ENCODE measurements at regions not wholly inside any gene's neighbourhood (a gene's known extent, or its start where the extent isn't known, plus 50 kb on each side); places are given as distances from the start of the nearest gene placed in this dataset.
"Not testable (repeated sequence)": the region's sequence is repeated elsewhere in the genome, so short reads cannot be mapped to it uniquely, and the experiment has no call there.

DNA sequence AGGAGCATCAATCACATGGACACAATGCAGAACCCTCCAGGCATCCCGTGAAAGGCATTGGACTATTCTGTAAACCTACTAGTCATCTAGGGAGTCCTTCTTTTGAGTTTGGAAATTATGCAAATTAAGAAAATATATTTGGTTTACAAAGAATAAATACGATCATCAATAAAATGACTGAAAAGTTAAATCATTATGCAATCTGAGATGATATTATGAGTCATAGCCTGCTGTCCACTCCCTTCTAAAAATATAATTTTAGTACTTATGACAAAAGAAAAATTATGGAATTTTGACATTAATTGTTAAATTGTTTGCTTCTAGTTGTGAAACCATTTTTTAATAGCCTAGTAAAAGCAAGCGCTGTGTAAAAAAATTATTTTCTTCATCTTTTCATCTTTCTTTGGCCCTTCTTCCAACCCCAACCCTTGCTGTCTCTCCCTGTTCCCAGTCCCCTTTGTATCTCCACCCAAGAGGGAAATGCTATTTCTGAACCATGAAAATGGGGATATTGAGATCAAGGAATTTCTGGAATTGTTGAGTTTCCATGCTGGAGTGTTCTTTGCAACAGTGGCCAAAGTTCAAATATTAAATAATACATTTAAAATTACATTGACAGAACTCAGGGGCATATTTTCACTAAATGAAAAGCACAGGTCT, 599.8 kb downstream of the COL12A1 start:
- Histone ChIP-seq H3K9me3 (ENCODE audit: control insufficient read depth in 2 of 2, insufficient read depth in 1 of 2, low read length in 1 of 2) (no peaks in the 10 kb centered on the region), H3K4me3 (ENCODE audit: low read length in 2 of 2) (no peak overlapping the region), H3K27ac (ENCODE audit: low read depth in 1 of 2, low read length in 1 of 2) (no peak overlapping the region), H3K36me3 (ENCODE audit: control insufficient read depth in 2 of 2, insufficient read depth in 2 of 2, low read length in 1 of 2) (no peaks in the 10 kb centered on the region), H3K4me1 (ENCODE audit: control insufficient read depth in 2 of 2, insufficient read depth in 2 of 2, low read length in 2 of 2) (no peaks in the 10 kb centered on the region), H3K27me3 (ENCODE audit: control insufficient read depth in 2 of 2, insufficient read depth in 1 of 2, low read length in 1 of 2) (no peaks in the 10 kb centered on the region)
- no peak for DNase-seq (ENCODE audit: low read depth in 6 of 9, low spot score in 9 of 9)
- WGBS = 95% methylated on average over 3 of the region's 3 CpGs

DNA sequence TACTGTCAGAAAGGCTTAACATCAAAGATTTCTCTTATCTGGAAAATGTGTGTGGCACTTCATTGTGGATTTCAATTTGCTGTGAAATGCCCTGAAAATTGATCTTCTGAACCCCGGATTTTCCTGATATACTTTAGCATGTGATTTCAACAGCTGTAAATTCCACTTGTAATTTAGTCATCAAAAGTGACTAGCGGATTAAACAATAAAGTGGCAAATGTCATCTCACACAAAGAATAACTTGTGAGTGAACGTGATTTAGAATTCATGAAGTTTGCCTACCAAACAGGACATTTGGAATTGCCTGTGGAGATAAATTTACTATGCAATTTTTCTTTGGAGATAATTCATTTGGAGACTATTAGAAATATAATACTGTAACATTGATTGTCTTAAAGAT, 601.6 kb downstream of the COL12A1 start:
- Histone ChIP-seq H3K27me3 (ENCODE audit: control insufficient read depth in 2 of 2, insufficient read depth in 1 of 2, low read length in 1 of 2) (no peaks in the 10 kb centered on the region), H3K4me1 (ENCODE audit: control insufficient read depth in 2 of 2, insufficient read depth in 2 of 2, low read length in 2 of 2) (no peaks in the 10 kb centered on the region), H3K36me3 (ENCODE audit: control insufficient read depth in 2 of 2, insufficient read depth in 2 of 2, low read length in 1 of 2) (no peaks in the 10 kb centered on the region), H3K9me3 (ENCODE audit: control insufficient read depth in 2 of 2, insufficient read depth in 1 of 2, low read length in 1 of 2) (no peaks in the 10 kb centered on the region), H3K4me3 (ENCODE audit: low read length in 2 of 2) (no peak overlapping the region), H3K27ac (ENCODE audit: low read depth in 1 of 2, low read length in 1 of 2) (no peak overlapping the region)
- DNase-seq (ENCODE audit: low read depth in 6 of 9, low spot score in 9 of 9) = no peak
- 95% methylated on average over 3 of the region's 3 CpGs for WGBS

DNA sequence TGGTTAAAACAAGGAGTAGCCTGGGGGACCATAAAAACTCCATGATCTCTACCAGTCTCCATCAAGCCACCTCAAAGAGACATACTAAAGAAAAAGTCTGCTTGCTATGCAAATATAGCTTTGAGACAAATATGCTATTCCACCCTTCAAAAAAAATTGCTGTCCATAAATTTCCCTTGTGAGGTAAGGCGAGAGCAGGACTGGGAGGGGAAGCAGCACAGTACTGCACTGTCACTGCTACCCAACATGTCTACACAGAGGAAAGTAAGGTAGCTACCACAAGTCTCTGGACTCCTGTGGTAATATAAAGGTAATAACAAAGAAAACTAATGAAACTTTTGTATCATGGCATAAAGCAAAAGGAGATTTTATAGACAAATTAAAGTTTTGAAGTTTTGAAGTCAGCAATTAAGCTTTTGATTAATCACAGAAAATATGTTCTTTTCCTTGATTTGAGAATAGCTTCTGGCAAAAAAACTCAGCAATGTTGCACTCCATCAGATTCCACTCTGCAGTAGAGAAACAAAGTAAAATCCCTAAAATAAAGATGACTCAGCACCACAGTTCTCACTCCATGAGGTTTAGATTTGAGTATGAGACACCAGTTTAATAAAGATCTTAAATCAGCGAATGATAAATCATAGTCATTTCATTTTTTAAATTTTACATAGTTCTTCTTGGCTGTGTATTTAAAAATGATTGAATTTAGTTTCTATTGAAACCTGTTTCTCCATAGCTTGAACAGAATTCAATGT, 602.4 kb downstream of the COL12A1 start:
- Histone ChIP-seq H3K4me3 (ENCODE audit: low read length in 2 of 2) (no peak overlapping the region), H3K27ac (ENCODE audit: low read depth in 1 of 2, low read length in 1 of 2) (no peak overlapping the region), H3K4me1 (ENCODE audit: control insufficient read depth in 2 of 2, insufficient read depth in 2 of 2, low read length in 2 of 2) (no peaks in the 10 kb centered on the region), H3K9me3 (ENCODE audit: control insufficient read depth in 2 of 2, insufficient read depth in 1 of 2, low read length in 1 of 2) (no peaks in the 10 kb centered on the region), H3K27me3 (ENCODE audit: control insufficient read depth in 2 of 2, insufficient read depth in 1 of 2, low read length in 1 of 2) (no peaks in the 10 kb centered on the region), H3K36me3 (ENCODE audit: control insufficient read depth in 2 of 2, insufficient read depth in 2 of 2, low read length in 1 of 2) (no peaks in the 10 kb centered on the region)
- WGBS = 81% methylated on average over 2 of the region's 2 CpGs
- no peak for DNase-seq (ENCODE audit: low read depth in 6 of 9, low spot score in 9 of 9)

DNA sequence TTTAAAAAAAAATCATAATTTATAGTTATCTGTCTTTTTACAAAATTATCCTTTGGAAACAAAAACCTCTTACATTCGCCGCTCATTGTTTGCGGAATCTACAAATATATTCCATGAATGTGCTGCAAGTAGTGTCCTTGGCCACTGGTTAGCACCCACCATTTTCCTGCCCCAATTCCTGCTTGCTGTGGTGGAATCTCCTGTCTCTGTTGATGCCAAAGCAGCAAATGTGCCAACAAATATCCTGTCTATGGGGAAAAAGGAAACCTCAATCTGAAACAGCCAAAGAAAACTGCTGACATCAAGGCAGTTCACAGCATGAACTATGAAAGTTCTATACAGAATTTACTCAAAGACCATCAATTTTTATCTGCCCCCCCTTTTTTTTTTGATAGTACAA, 603.6 kb downstream of the COL12A1 start:
- DNase-seq (ENCODE audit: low read depth in 6 of 9, low spot score in 9 of 9) = no peak
- H3K4me1 ChIP-seq (ENCODE audit: control insufficient read depth in 2 of 2, insufficient read depth in 2 of 2, low read length in 2 of 2) = no peaks in the 10 kb centered on the region
- WGBS = 98% methylated on average over 3 of the region's 3 CpGs
- no peak overlapping the region for H3K4me3 ChIP-seq (ENCODE audit: low read length in 2 of 2)
- no peaks in the 10 kb centered on the region for H3K36me3 ChIP-seq (ENCODE audit: control insufficient read depth in 2 of 2, insufficient read depth in 2 of 2, low read length in 1 of 2)
- no peaks in the 10 kb centered on the region for H3K9me3 ChIP-seq (ENCODE audit: control insufficient read depth in 2 of 2, insufficient read depth in 1 of 2, low read length in 1 of 2)
- H3K27ac ChIP-seq (ENCODE audit: low read depth in 1 of 2, low read length in 1 of 2) = no peak overlapping the region
- H3K27me3 ChIP-seq (ENCODE audit: control insufficient read depth in 2 of 2, insufficient read depth in 1 of 2, low read length in 1 of 2) = no peaks in the 10 kb centered on the region

DNA sequence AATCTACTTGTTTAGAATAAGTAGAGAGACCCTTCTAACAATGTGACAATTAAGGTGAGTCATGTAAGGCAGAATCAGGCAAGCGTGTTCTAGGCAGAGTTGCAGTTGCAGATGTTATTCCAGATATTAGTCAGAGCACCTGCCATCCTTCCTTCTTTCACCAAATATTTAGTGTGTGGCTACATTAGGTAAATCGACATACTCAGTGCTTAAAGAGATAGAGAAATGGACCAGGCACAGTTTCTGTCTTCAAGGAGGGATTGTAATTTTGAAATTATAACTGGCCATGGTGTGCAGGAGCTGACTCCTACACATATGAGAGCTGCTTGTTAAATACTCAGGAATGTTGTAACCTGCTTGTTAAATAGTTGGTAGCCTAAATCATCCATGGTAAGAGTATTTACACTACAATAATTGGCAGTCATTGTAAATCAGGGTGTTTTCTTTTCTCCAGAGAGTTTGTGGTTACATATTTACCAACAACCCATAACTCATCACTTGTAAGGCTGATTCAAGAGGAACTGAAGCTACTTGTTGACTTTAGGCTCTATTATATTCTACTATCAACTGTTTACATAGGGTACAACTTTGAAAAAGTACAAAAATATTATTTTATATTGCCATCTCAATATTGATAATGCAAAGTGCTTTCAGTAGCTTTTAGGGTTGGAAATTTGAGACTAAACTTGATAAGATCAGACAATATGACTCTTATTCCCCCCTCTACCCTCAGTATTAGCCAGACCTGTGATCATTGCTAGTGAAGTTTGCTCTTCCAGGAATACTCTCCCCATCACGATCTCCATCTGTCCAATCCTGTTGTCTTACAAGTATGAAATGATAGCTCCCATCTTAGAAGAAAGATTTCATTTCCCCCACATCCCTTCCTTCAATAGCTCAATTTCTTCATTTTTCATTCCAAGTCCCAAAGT, 607.1 kb downstream of the COL12A1 start:
- H3K27me3 ChIP-seq (ENCODE audit: control insufficient read depth in 2 of 2, insufficient read depth in 1 of 2, low read length in 1 of 2) = no peaks in the 10 kb centered on the region
- no peak overlapping the region for H3K4me3 ChIP-seq (ENCODE audit: low read length in 2 of 2)
- no peak for DNase-seq (ENCODE audit: low read depth in 6 of 9, low spot score in 9 of 9)
- no peaks in the 10 kb centered on the region for H3K36me3 ChIP-seq (ENCODE audit: control insufficient read depth in 2 of 2, insufficient read depth in 2 of 2, low read length in 1 of 2)
- no peak overlapping the region for H3K27ac ChIP-seq (ENCODE audit: low read depth in 1 of 2, low read length in 1 of 2)
- 92% methylated on average over 3 of the region's 3 CpGs for WGBS
- no peaks in the 10 kb centered on the region for H3K9me3 ChIP-seq (ENCODE audit: control insufficient read depth in 2 of 2, insufficient read depth in 1 of 2, low read length in 1 of 2)
- H3K4me1 ChIP-seq (ENCODE audit: control insufficient read depth in 2 of 2, insufficient read depth in 2 of 2, low read length in 2 of 2) = no peaks in the 10 kb centered on the region

DNA sequence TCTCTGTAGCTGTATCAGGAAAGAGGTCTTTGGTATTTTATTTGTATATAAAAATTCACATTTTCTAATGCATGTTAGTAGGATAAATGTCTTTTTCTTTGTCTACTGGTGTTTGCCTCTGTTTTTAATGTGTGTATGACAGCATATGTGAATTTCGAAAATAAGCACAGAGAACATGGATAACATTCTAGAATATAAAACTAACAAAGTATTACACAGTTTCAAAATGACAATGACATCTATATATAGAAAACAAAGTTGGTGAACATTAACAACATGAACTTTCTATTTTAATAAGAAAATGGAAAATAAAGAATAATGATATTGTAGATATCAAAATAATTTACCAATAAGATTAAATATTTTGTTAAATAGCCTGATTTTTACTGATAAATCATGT, 608.0 kb downstream of the COL12A1 start:
- 96% methylated on average over 1 of the region's 1 CpG for WGBS
- H3K4me1 ChIP-seq (ENCODE audit: control insufficient read depth in 2 of 2, insufficient read depth in 2 of 2, low read length in 2 of 2) = no peaks in the 10 kb centered on the region
- H3K27me3 ChIP-seq (ENCODE audit: control insufficient read depth in 2 of 2, insufficient read depth in 1 of 2, low read length in 1 of 2) = no peaks in the 10 kb centered on the region
- no peaks in the 10 kb centered on the region for H3K36me3 ChIP-seq (ENCODE audit: control insufficient read depth in 2 of 2, insufficient read depth in 2 of 2, low read length in 1 of 2)
- H3K27ac ChIP-seq (ENCODE audit: low read depth in 1 of 2, low read length in 1 of 2) = no peak overlapping the region
- no peak overlapping the region for H3K4me3 ChIP-seq (ENCODE audit: low read length in 2 of 2)
- DNase-seq (ENCODE audit: low read depth in 6 of 9, low spot score in 9 of 9) = no peak
- H3K9me3 ChIP-seq (ENCODE audit: control insufficient read depth in 2 of 2, insufficient read depth in 1 of 2, low read length in 1 of 2) = no peaks in the 10 kb centered on the region

DNA sequence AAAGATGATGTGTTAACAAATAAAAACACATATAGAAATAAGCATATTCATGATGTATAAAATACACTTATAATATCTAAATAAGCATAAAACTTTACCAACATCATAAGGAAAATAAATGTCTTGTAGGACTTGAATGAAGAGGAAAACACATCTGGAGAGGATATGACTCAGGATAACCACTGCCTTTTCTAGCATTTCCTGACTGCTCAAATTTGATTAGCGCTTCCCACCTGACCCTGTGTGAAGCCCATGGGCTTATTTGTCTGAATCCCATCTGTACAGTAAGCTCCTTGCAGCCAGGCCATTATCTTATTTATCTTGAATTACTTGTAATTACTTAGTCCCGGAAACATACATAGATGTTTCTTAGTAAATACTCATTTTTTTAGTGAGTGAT, 608.6 kb downstream of the COL12A1 start:
- Histone ChIP-seq H3K36me3 (ENCODE audit: control insufficient read depth in 2 of 2, insufficient read depth in 2 of 2, low read length in 1 of 2) (no peaks in the 10 kb centered on the region), H3K27ac (ENCODE audit: low read depth in 1 of 2, low read length in 1 of 2) (no peak overlapping the region), H3K27me3 (ENCODE audit: control insufficient read depth in 2 of 2, insufficient read depth in 1 of 2, low read length in 1 of 2) (no peaks in the 10 kb centered on the region), H3K9me3 (ENCODE audit: control insufficient read depth in 2 of 2, insufficient read depth in 1 of 2, low read length in 1 of 2) (no peaks in the 10 kb centered on the region), H3K4me3 (ENCODE audit: low read length in 2 of 2) (no peak overlapping the region), H3K4me1 (ENCODE audit: control insufficient read depth in 2 of 2, insufficient read depth in 2 of 2, low read length in 2 of 2) (no peaks in the 10 kb centered on the region)
- 68% methylated on average over 2 of the region's 2 CpGs for WGBS
- no peak for DNase-seq (ENCODE audit: low read depth in 6 of 9, low spot score in 9 of 9)

DNA sequence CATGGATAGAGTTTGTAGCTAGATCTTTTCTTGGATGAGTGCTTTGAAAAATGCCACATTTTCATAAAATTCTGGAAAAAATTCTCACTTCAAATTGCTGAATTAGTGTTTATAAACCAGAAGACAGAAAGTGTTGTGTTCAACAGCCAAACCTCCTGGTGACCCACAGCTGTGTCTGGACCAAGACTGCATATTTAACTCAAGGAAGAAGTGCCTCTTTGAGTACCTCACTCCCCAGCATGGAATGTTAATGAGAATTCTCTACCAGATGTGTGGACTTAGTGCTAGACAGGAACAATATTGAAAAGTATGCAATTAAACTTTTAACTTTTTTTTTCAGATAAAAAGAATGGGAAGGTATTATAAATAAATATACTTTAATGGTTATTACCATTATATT, 609.3 kb downstream of the COL12A1 start:
- Histone ChIP-seq H3K27me3 (ENCODE audit: control insufficient read depth in 2 of 2, insufficient read depth in 1 of 2, low read length in 1 of 2) (no peaks in the 10 kb centered on the region), H3K4me3 (ENCODE audit: low read length in 2 of 2) (no peak overlapping the region), H3K36me3 (ENCODE audit: control insufficient read depth in 2 of 2, insufficient read depth in 2 of 2, low read length in 1 of 2) (no peaks in the 10 kb centered on the region), H3K4me1 (ENCODE audit: control insufficient read depth in 2 of 2, insufficient read depth in 2 of 2, low read length in 2 of 2) (no peaks in the 10 kb centered on the region), H3K27ac (ENCODE audit: low read depth in 1 of 2, low read length in 1 of 2) (no peak overlapping the region), H3K9me3 (ENCODE audit: control insufficient read depth in 2 of 2, insufficient read depth in 1 of 2, low read length in 1 of 2) (no peaks in the 10 kb centered on the region)
- DNase-seq (ENCODE audit: low read depth in 6 of 9, low spot score in 9 of 9) = no peak

DNA sequence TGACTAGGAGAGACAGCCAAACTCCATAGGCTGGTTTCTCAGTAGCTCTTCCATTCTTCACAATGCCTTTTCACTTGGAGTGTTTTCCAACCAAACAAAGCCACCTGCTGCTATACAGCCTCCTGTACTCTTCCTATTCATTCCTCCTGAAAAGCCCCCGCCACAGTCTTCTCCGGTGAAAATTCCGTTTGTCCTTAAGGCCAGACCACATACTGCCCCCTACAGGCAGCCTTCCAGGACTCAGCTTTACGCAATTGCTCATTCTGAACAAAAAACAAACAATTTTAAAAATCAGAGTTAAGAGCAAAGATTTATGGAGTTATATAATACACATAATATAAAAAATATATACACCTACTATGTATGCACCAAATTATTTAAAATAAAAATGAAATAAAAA, 611.5 kb downstream of the COL12A1 start:
- WGBS = 87% methylated on average over 2 of the region's 4 CpGs
- not testable (repeated sequence) for H3K27me3 ChIP-seq (ENCODE audit: control insufficient read depth in 2 of 2, insufficient read depth in 1 of 2, low read length in 1 of 2); H3K4me3 ChIP-seq (ENCODE audit: low read length in 2 of 2); H3K9me3 ChIP-seq (ENCODE audit: control insufficient read depth in 2 of 2, insufficient read depth in 1 of 2, low read length in 1 of 2); DNase-seq (ENCODE audit: low read depth in 6 of 9, low spot score in 9 of 9); H3K36me3 ChIP-seq (ENCODE audit: control insufficient read depth in 2 of 2, insufficient read depth in 2 of 2, low read length in 1 of 2); H3K27ac ChIP-seq (ENCODE audit: low read depth in 1 of 2, low read length in 1 of 2); H3K4me1 ChIP-seq (ENCODE audit: control insufficient read depth in 2 of 2, insufficient read depth in 2 of 2, low read length in 2 of 2)

Data from thymus (tissue), 11 donors.